PC-3 (cell line): ENCODE measurements at regions not wholly inside any gene's neighbourhood (a gene's known extent, or its start where the extent isn't known, plus 50 kb on each side); places are given as distances from the start of the nearest gene placed in this dataset.

Source experiments
- CTCF ChIP-seq: fragments of 300-600 bp; sonication (generic); conservative IDR thresholded peaks from 2 replicates; pipeline ENCODE4 v1.5.1; 2017; ENCODE audit warnings: antibody characterized with exemption, low read depth, mild to moderate bottlenecking, low read length
- EZH2 ChIP-seq: fragments of 300-600 bp; sonication (generic); IDR thresholded peaks from one replicate; pipeline ENCODE4 v1.6.1; 2017; ENCODE audit warnings: antibody characterized with exemption, mild to moderate bottlenecking, low read length; ENCODE audit not compliant: unreplicated experiment

- no peak for TF ChIP-seq CTCF
- no peak for TF ChIP-seq EZH2
Observed at GRCh38 chr4:156144961-156145360, 191.3 kb upstream of the CTSO start.
